ENCODE measurements at regions not wholly inside any gene's neighbourhood (a gene's known extent, or its start where the extent isn't known, plus 50 kb on each side); places are given as distances from the start of the nearest gene placed in this dataset.

- Histone ChIP-seq H3K4me3 (ENCODE audit: low read depth, low read length) (no peak overlapping the region), H3K27ac (ENCODE audit: extremely low read depth, low read depth, low read length) (no peak overlapping the region), H3K36me3 (ENCODE audit: control insufficient read depth in 2 of 2, insufficient read depth in 1 of 2, low read length in 2 of 2) (no peaks in the 10 kb centered on the region), H3K9me3 (ENCODE audit: control insufficient read depth, insufficient read depth, low read depth, low read length) (no peaks in the 10 kb centered on the region), H3K4me1 (ENCODE audit: control insufficient read depth, insufficient read depth, low read length) (no peaks in the 10 kb centered on the region)
- ChIA-PET CTCF (no interaction called here), POLR2A (no interaction called here)
- TF ChIP-seq ZNF677 (tag by site-specific recombination; IDR thresholded peaks at IDR 0.05), result no peak
- no peak for TF ChIP-seq ZBTB8A (tag by site-specific recombination; IDR thresholded peaks at IDR 0.05)
- no peak for TF ChIP-seq ZNF175 (tag by site-specific recombination; IDR thresholded peaks at IDR 0.05)
- no peak for TF ChIP-seq ZNF837 (tag by site-specific recombination; IDR thresholded peaks at IDR 0.05)
- TF ChIP-seq OVOL3 (tag by site-specific recombination; IDR thresholded peaks at IDR 0.05), result no peak
- TF ChIP-seq ZNF350 (tag by site-specific recombination; IDR thresholded peaks at IDR 0.05), result no peak
- no peak for TF ChIP-seq ZSCAN16 (tag by site-specific recombination; IDR thresholded peaks at IDR 0.05)
- no peak for TF ChIP-seq ZNF398 (tag by site-specific recombination; IDR thresholded peaks at IDR 0.05)
- no peak for TF ChIP-seq ZNF660 (tag by site-specific recombination; IDR thresholded peaks at IDR 0.05)
- TF ChIP-seq ZFP69B (tag by site-specific recombination; IDR thresholded peaks at IDR 0.05), result no peak
- no peak for TF ChIP-seq PRDM4 (tag by site-specific recombination; IDR thresholded peaks at IDR 0.05)
- no peak for TF ChIP-seq ZBTB21 (tag by site-specific recombination; IDR thresholded peaks at IDR 0.05)
- TF ChIP-seq ZNF426 (tag by site-specific recombination; IDR thresholded peaks at IDR 0.05), result no peak
- no peak for TF ChIP-seq ZNF654 (tag by site-specific recombination; IDR thresholded peaks at IDR 0.05; ENCODE audit: low read depth)
- no peak for TF ChIP-seq ZNF555 (tag by site-specific recombination; conservative IDR thresholded peaks at IDR 0.05)
- no peak for TF ChIP-seq ZNF626 (tag by site-specific recombination; IDR thresholded peaks at IDR 0.05)
- no peak for TF ChIP-seq REPIN1 (tag by site-specific recombination; IDR thresholded peaks at IDR 0.05; ENCODE audit: low read depth)
- no peak for TF ChIP-seq ZNF768 (tag by site-specific recombination; IDR thresholded peaks at IDR 0.05)
- no peak for TF ChIP-seq ZNF514 (tag by site-specific recombination; IDR thresholded peaks at IDR 0.05)
These were observed 848.1 kb upstream of the FRG1 start for GRCh38 chr4:189092581-189092980.

GRCh38 chr4:189096108-189096507 is 844.6 kb upstream of the FRG1 start:
- no peaks in the 10 kb centered on the region for H3K4me1 ChIP-seq (ENCODE audit: control insufficient read depth, insufficient read depth, low read length)
- POLR2A ChIA-PET, result no interaction called here
- H3K9me3 ChIP-seq (ENCODE audit: control insufficient read depth, insufficient read depth, low read depth, low read length), result no peaks in the 10 kb centered on the region
- no peak overlapping the region for H3K4me3 ChIP-seq (ENCODE audit: low read depth, low read length)
- H3K27ac ChIP-seq (ENCODE audit: extremely low read depth, low read depth, low read length), result no peak overlapping the region
- no peaks in the 10 kb centered on the region for H3K36me3 ChIP-seq (ENCODE audit: control insufficient read depth in 2 of 2, insufficient read depth in 1 of 2, low read length in 2 of 2)
- CTCF ChIA-PET, result no interaction called here
- TF ChIP-seq ZSCAN4 (tag by site-specific recombination; IDR thresholded peaks at IDR 0.05), result no peak
- TF ChIP-seq ZNF585B (tag by site-specific recombination; IDR thresholded peaks at IDR 0.05), result no peak
- TF ChIP-seq ZNF654 (tag by site-specific recombination; IDR thresholded peaks at IDR 0.05; ENCODE audit: low read depth), result no peak
- no peak for TF ChIP-seq ZNF777 (tag by site-specific recombination; IDR thresholded peaks at IDR 0.05; ENCODE audit: borderline replicate concordance)
- no peak for TF ChIP-seq ZFP69B (tag by site-specific recombination; IDR thresholded peaks at IDR 0.05)
- TF ChIP-seq HIC1 (tag by site-specific recombination; IDR thresholded peaks at IDR 0.05), result no peak
- TF ChIP-seq ZNF830 (tag by site-specific recombination; IDR thresholded peaks at IDR 0.05; ENCODE audit: low read depth), result no peak
- TF ChIP-seq ELK4 (IDR thresholded peaks at IDR 0.05; ENCODE audit: borderline replicate concordance, low read depth, low read length), result no peak
- TF ChIP-seq ZNF785 (tag by site-specific recombination; IDR thresholded peaks at IDR 0.05), result no peak
- no peak for TF ChIP-seq ZNF138 (tag by site-specific recombination; IDR thresholded peaks at IDR 0.05; ENCODE audit: borderline replicate concordance)
- TF ChIP-seq ZNF549 (tag by site-specific recombination; IDR thresholded peaks at IDR 0.05), result no peak
